DND-41 (cell line): ENCODE measurements at regions not wholly inside any gene's neighbourhood (a gene's known extent, or its start where the extent isn't known, plus 50 kb on each side); places are given as distances from the start of the nearest gene placed in this dataset.

Experiments used
- ATAC-seq: fragments of 200-7000 bp; cut with Tn5 transposase; 3 replicates; pipeline ENCODE4 v1.9.1; 2021; ENCODE audit warnings: low read depth; ENCODE audit not compliant: insufficient read depth
- DNase-seq: peaks from one replicate; pipeline ENCODE4 v3.0.0-alpha.2; 2020
- H2AFZ ChIP-seq: 2 replicates; pipeline ENCODE4 v1.6.0; 2012; ENCODE audit warnings: low read depth, low read length
- H3K27ac ChIP-seq: 2 replicates; pipeline ENCODE4 v1.5.1; 2012; ENCODE audit warnings: low read length, inconsistent platforms
- H3K27me3 ChIP-seq: fragments of 200-600 bp; sonication (generic); 2 replicates; pipeline ENCODE4 v1.6.0; 2012; ENCODE audit warnings: low read length, mild to moderate bottlenecking, inconsistent platforms; ENCODE audit not compliant: insufficient read depth, poor library complexity
- H3K36me3 ChIP-seq: 2 replicates; pipeline ENCODE4 v1.5.1; 2012; ENCODE audit warnings: low read length, inconsistent platforms; ENCODE audit not compliant: insufficient read depth
- H3K4me1 ChIP-seq: 2 replicates; pipeline ENCODE4 v1.5.1; 2012; ENCODE audit warnings: mild to moderate bottlenecking, low read length; ENCODE audit not compliant: insufficient read depth
- H3K4me2 ChIP-seq: 2 replicates; pipeline ENCODE4 v1.6.0; 2012; ENCODE audit warnings: mild to moderate bottlenecking, moderate library complexity, low read length, inconsistent platforms; ENCODE audit not compliant: insufficient read depth
- H3K4me3 ChIP-seq, 2 experiments: fragments of 200-600 bp in 1 of 2; shearing (Covaris generic) in 1 of 2; 2 replicates each; pipeline ENCODE4 v1.5.1; 2012 to 2016; ENCODE audit warnings: inconsistent platforms in 2 of 2, low read length in 2 of 2, mild to moderate bottlenecking in 2 of 2, low read depth in 1 of 2, moderate library complexity in 1 of 2
- H3K79me2 ChIP-seq: 2 replicates; pipeline ENCODE4 v1.6.0; 2012; ENCODE audit warnings: low read length, inconsistent platforms; ENCODE audit not compliant: insufficient read depth
- H3K9ac ChIP-seq: 2 replicates; pipeline ENCODE4 v1.6.0; 2012; ENCODE audit warnings: low read depth, mild to moderate bottlenecking, inconsistent platforms, low read length, moderate library complexity
- H3K9me3 ChIP-seq: 2 replicates; pipeline ENCODE4 v1.5.1; 2012; ENCODE audit warnings: low read length, moderate library complexity, mild to moderate bottlenecking, inconsistent platforms; ENCODE audit not compliant: insufficient read depth, severe bottlenecking
- H4K20me1 ChIP-seq: 2 replicates; pipeline ENCODE4 v1.6.0; 2012; ENCODE audit warnings: low read length; ENCODE audit not compliant: insufficient read depth
- EZH2 ChIP-seq: IDR thresholded peaks from 3 replicates; pipeline ENCODE4 v1.6.1; 2012; ENCODE audit warnings: borderline replicate concordance, low read depth, mild to moderate bottlenecking, moderate library complexity, low read length, inconsistent platforms; ENCODE audit not compliant: severe bottlenecking
- TF ChIP-seq, protein P1 (sequence below): IDR thresholded peaks from 2 replicates; pipeline ENCODE4 v1.5.1; 2012; ENCODE audit warnings: borderline replicate concordance, low read length, moderate library complexity, mild to moderate bottlenecking; ENCODE audit not compliant: poor library complexity, severe bottlenecking; ENCODE audit errors: extremely low read depth

DNA sequence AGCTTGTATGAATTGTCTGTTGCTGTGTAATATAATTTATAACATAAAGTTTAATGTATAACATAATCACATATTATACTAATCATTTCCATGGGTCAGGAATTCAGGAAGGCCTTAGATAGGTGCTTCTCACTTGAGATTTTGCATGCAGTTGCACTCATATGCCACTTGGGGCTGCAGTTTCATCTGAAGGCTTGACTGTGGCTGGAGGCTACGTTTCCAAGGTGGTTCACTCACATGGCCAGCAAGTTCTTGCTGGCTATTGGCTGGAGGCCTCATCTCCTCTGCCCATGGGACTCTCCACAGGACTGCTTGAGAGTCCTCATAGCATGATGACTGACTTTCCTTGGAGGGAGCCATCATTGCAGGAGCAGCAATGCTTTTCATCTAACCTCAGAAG, 53.4 kb upstream of the STX18 start:
- DNase-seq (no peak), ATAC-seq (no peak)
- Histone ChIP-seq H3K9me3 (peaks cover 18% of the 10 kb centered on the region), H3K4me2 (no peak overlapping the region), H3K79me2 (no peaks in the 10 kb centered on the region), H3K27me3 (no peaks in the 10 kb centered on the region), H3K9ac (no peak overlapping the region), H3K27ac (no peak overlapping the region), H3K4me3 (no peak overlapping the region), H4K20me1 (no peaks in the 10 kb centered on the region), H2AFZ (no peak overlapping the region), H3K4me1 (no peaks in the 10 kb centered on the region), H3K36me3 (no peaks in the 10 kb centered on the region)
- TF ChIP-seq EZH2 = no peak
- TF ChIP-seq, protein P1, sequence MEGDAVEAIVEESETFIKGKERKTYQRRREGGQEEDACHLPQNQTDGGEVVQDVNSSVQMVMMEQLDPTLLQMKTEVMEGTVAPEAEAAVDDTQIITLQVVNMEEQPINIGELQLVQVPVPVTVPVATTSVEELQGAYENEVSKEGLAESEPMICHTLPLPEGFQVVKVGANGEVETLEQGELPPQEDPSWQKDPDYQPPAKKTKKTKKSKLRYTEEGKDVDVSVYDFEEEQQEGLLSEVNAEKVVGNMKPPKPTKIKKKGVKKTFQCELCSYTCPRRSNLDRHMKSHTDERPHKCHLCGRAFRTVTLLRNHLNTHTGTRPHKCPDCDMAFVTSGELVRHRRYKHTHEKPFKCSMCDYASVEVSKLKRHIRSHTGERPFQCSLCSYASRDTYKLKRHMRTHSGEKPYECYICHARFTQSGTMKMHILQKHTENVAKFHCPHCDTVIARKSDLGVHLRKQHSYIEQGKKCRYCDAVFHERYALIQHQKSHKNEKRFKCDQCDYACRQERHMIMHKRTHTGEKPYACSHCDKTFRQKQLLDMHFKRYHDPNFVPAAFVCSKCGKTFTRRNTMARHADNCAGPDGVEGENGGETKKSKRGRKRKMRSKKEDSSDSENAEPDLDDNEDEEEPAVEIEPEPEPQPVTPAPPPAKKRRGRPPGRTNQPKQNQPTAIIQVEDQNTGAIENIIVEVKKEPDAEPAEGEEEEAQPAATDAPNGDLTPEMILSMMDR = no peak

DNA sequence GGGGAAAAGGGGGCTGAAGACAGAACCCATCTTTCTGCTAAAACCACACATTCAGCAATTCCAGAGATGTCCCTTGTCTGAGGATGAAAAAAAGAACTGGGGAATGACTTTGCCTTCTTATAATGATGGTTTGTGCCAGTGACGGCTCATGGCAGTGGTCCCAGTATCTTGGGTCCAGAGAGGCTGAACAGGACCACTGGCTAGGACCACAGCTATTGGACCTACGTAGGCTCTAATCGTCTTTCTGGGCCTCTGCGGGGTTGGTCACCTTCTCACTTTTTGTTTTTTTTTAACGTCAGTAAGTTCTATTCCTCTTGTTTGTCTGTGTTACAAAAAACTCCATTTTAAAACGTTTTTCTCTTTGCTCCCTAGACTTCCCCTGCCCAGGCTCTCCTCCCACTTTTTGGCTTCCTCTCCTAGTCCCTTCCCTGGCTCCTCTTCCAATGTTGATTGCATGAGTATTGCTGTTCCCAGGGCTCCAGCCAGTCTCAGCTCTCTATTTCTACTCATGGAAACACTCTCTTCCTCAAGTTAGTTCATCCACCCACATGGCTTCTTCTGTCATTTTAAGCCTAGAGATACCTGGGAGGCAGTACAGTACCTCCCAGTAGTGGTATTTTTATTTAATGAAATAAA, 52.6 kb upstream of the STX18 start:
- Histone ChIP-seq H3K36me3 (no peaks in the 10 kb centered on the region), H3K27me3 (no peaks in the 10 kb centered on the region), H3K79me2 (no peaks in the 10 kb centered on the region), H2AFZ (no peak overlapping the region), H3K4me2 (no peak overlapping the region), H4K20me1 (no peaks in the 10 kb centered on the region), H3K4me1 (no peaks in the 10 kb centered on the region), H3K4me3 (no peak overlapping the region), H3K27ac (no peak overlapping the region), H3K9me3 (peaks cover 18% of the 10 kb centered on the region), H3K9ac (no peak overlapping the region)
- DNase-seq = no peak
- TF ChIP-seq, protein P1 = no peak
- no peak for TF ChIP-seq EZH2
- no peak for ATAC-seq

DNA sequence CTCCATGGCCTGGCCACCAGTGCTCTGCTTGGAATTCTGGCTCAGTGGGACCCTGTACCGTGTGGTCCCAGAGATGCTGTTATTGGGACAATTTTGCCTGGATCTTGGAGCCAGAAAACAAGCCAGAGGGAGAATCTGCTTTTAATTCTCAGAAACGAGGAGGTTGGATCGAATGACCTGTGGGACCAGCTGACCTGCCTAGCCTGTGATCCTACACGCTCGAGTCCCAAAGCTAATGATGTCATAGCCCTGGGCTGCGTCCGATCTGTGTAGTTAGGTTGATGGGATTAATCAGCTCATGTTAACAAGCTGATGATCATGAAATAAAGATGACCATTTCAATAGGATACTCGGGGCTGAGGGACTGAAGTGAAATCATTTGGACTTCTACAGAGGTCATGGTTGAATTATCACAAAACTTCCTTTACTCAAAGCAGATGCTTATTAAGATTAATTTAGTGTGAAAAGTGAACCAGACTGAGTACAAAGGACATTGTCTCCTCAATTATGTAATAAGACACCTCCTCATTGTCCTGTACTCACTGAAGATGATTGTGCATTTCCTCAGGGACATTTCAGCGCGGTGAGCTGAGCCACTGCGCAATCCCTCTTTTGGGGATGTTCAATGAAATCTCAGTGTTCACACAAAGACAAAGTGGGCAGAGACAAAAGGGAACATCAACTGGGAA, 51.9 kb upstream of the STX18 start:
- no peak overlapping the region for H3K4me3 ChIP-seq
- H3K4me1 ChIP-seq = no peaks in the 10 kb centered on the region
- H3K9ac ChIP-seq = no peak overlapping the region
- ATAC-seq (no peak), DNase-seq (no peak)
- H3K9me3 ChIP-seq = peaks cover 18% of the 10 kb centered on the region
- no peaks in the 10 kb centered on the region for H3K36me3 ChIP-seq
- H4K20me1 ChIP-seq = no peaks in the 10 kb centered on the region
- H3K79me2 ChIP-seq = no peaks in the 10 kb centered on the region
- no peak overlapping the region for H3K27ac ChIP-seq
- H2AFZ ChIP-seq = no peak overlapping the region
- no peaks in the 10 kb centered on the region for H3K27me3 ChIP-seq
- no peak overlapping the region for H3K4me2 ChIP-seq
- TF ChIP-seq, protein P1 = no peak
- no peak for TF ChIP-seq EZH2
